ENCODE measurements at regions not wholly inside any gene's neighbourhood (a gene's known extent, or its start where the extent isn't known, plus 50 kb on each side); places are given as distances from the start of the nearest gene placed in this dataset.
A peak's percentile ranks its signal among the peaks of the same experiment; 100 is the strongest.

GRCh38 chr12:20248646-20249045, 119.7 kb upstream of the PDE3A start:
- Histone ChIP-seq H3K4me1 (ENCODE audit: control insufficient read depth, insufficient read depth, low read length) (no peaks in the 10 kb centered on the region), H3K9me3 (ENCODE audit: control insufficient read depth, low read length) (no peaks in the 10 kb centered on the region), H3K27me3 (replicated peaks; ENCODE audit: control insufficient read depth, insufficient read depth, low read length) (no peaks in the 10 kb centered on the region), H3K9ac (ENCODE audit: low read length) (no peak overlapping the region), H3K4me3 (ENCODE audit: low read length) (no peak overlapping the region), H3K36me3 (ENCODE audit: control insufficient read depth, insufficient read depth, low read length, severe bottlenecking) (no peaks in the 10 kb centered on the region)
- DNase-seq (ENCODE audit: low read depth): no peak

- no peaks in the 10 kb centered on the region for H3K9me3 ChIP-seq (ENCODE audit: control insufficient read depth, low read length)
These were observed 117.6 kb upstream of the PDE3A start for GRCh38 chr12:20250761-20251160.

GRCh38 chr12:20257311-20257710, 111.0 kb upstream of the PDE3A start:
- H3K36me3 ChIP-seq (ENCODE audit: control insufficient read depth, insufficient read depth, low read length, severe bottlenecking): no peaks in the 10 kb centered on the region
- H3K9me3 ChIP-seq (ENCODE audit: control insufficient read depth, low read length): no peaks in the 10 kb centered on the region
- H3K27me3 ChIP-seq (replicated peaks; ENCODE audit: control insufficient read depth, insufficient read depth, low read length): no peaks in the 10 kb centered on the region
- no peak overlapping the region for H3K9ac ChIP-seq (ENCODE audit: low read length)
- no peak for DNase-seq (ENCODE audit: low read depth)
- no peak overlapping the region for H3K4me3 ChIP-seq (ENCODE audit: low read length)
- H3K4me1 ChIP-seq (ENCODE audit: control insufficient read depth, insufficient read depth, low read length): no peaks in the 10 kb centered on the region

More at GRCh38 chr12:20250761-20251160, 117.6 kb upstream of the PDE3A start:
- Histone ChIP-seq H3K27me3 (replicated peaks; ENCODE audit: control insufficient read depth, insufficient read depth, low read length) (no peaks in the 10 kb centered on the region), H3K4me1 (ENCODE audit: control insufficient read depth, insufficient read depth, low read length) (no peaks in the 10 kb centered on the region), H3K9ac (ENCODE audit: low read length) (no peak overlapping the region), H3K4me3 (ENCODE audit: low read length) (no peak overlapping the region), H3K36me3 (ENCODE audit: control insufficient read depth, insufficient read depth, low read length, severe bottlenecking) (no peaks in the 10 kb centered on the region)
- DNase-seq (ENCODE audit: low read depth): no peak

- Histone ChIP-seq H3K4me1 (ENCODE audit: control insufficient read depth, insufficient read depth, low read length) (no peaks in the 10 kb centered on the region), H3K27me3 (replicated peaks; ENCODE audit: control insufficient read depth, insufficient read depth, low read length) (no peaks in the 10 kb centered on the region), H3K4me3 (ENCODE audit: low read length) (no peak overlapping the region), H3K9ac (ENCODE audit: low read length) (no peak overlapping the region), H3K9me3 (ENCODE audit: control insufficient read depth, low read length) (no peaks in the 10 kb centered on the region), H3K36me3 (ENCODE audit: control insufficient read depth, insufficient read depth, low read length, severe bottlenecking) (no peaks in the 10 kb centered on the region)
- no peak for DNase-seq (ENCODE audit: low read depth)
These were observed 108.6 kb upstream of the PDE3A start for GRCh38 chr12:20259786-20260185.

GRCh38 chr12:20260851-20261250, 107.5 kb upstream of the PDE3A start:
- Histone ChIP-seq H3K36me3 (ENCODE audit: control insufficient read depth, insufficient read depth, low read length, severe bottlenecking) (no peaks in the 10 kb centered on the region), H3K4me3 (ENCODE audit: low read length) (no peak overlapping the region), H3K27me3 (replicated peaks; ENCODE audit: control insufficient read depth, insufficient read depth, low read length) (no peaks in the 10 kb centered on the region), H3K9me3 (ENCODE audit: control insufficient read depth, low read length) (no peaks in the 10 kb centered on the region), H3K4me1 (ENCODE audit: control insufficient read depth, insufficient read depth, low read length) (no peaks in the 10 kb centered on the region), H3K9ac (ENCODE audit: low read length) (no peak overlapping the region)
- DNase-seq (ENCODE audit: low read depth): no peak

- no peaks in the 10 kb centered on the region for H3K4me1 ChIP-seq (ENCODE audit: control insufficient read depth, insufficient read depth, low read length)
- H3K9me3 ChIP-seq (ENCODE audit: control insufficient read depth, low read length): no peaks in the 10 kb centered on the region
- H3K4me3 ChIP-seq (ENCODE audit: low read length): no peak overlapping the region
- no peaks in the 10 kb centered on the region for H3K36me3 ChIP-seq (ENCODE audit: control insufficient read depth, insufficient read depth, low read length, severe bottlenecking)
- no peak for DNase-seq (ENCODE audit: low read depth)
- no peaks in the 10 kb centered on the region for H3K27me3 ChIP-seq (replicated peaks; ENCODE audit: control insufficient read depth, insufficient read depth, low read length)
- no peak overlapping the region for H3K9ac ChIP-seq (ENCODE audit: low read length)
These were observed 106.2 kb upstream of the PDE3A start for GRCh38 chr12:20262119-20262518.

GRCh38 chr12:20264026-20264425, 104.3 kb upstream of the PDE3A start:
- no peaks in the 10 kb centered on the region for H3K36me3 ChIP-seq (ENCODE audit: control insufficient read depth, insufficient read depth, low read length, severe bottlenecking)
- H3K4me1 ChIP-seq (ENCODE audit: control insufficient read depth, insufficient read depth, low read length): no peaks in the 10 kb centered on the region
- H3K27me3 ChIP-seq (replicated peaks; ENCODE audit: control insufficient read depth, insufficient read depth, low read length): no peaks in the 10 kb centered on the region
- DNase-seq (ENCODE audit: low read depth): no peak
- no peaks in the 10 kb centered on the region for H3K9me3 ChIP-seq (ENCODE audit: control insufficient read depth, low read length)
- H3K4me3 ChIP-seq (ENCODE audit: low read length): no peak overlapping the region
- H3K9ac ChIP-seq (ENCODE audit: low read length): no peak overlapping the region

GRCh38 chr12:20264608-20265114, 103.7 kb upstream of the PDE3A start:
- Histone ChIP-seq H3K9ac (ENCODE audit: low read length) (no peak overlapping the region), H3K4me1 (ENCODE audit: control insufficient read depth, insufficient read depth, low read length) (no peaks in the 10 kb centered on the region)
- DNase-seq (ENCODE audit: low read depth): peak; percentile 52

GRCh38 chr12:20268121-20268732, 100.1 kb upstream of the PDE3A start:
- H3K9me3 ChIP-seq (ENCODE audit: control insufficient read depth, low read length): no peaks in the 10 kb centered on the region

More at GRCh38 chr12:20264608-20265114, 103.7 kb upstream of the PDE3A start:
- H3K36me3 ChIP-seq (ENCODE audit: control insufficient read depth, insufficient read depth, low read length, severe bottlenecking): no peaks in the 10 kb centered on the region
- H3K4me3 ChIP-seq (ENCODE audit: low read length): no peak overlapping the region
- H3K9me3 ChIP-seq (ENCODE audit: control insufficient read depth, low read length): no peaks in the 10 kb centered on the region
- H3K27me3 ChIP-seq (replicated peaks; ENCODE audit: control insufficient read depth, insufficient read depth, low read length): no peaks in the 10 kb centered on the region

GRCh38 chr12:20268771-20269170, 99.6 kb upstream of the PDE3A start:
- Histone ChIP-seq H3K9ac (ENCODE audit: low read length) (no peak overlapping the region), H3K9me3 (ENCODE audit: control insufficient read depth, low read length) (no peaks in the 10 kb centered on the region), H3K27me3 (replicated peaks; ENCODE audit: control insufficient read depth, insufficient read depth, low read length) (no peaks in the 10 kb centered on the region), H3K4me1 (ENCODE audit: control insufficient read depth, insufficient read depth, low read length) (peaks cover 27% of the 10 kb centered on the region), H3K4me3 (ENCODE audit: low read length) (no peak overlapping the region), H3K36me3 (ENCODE audit: control insufficient read depth, insufficient read depth, low read length, severe bottlenecking) (no peaks in the 10 kb centered on the region)
- DNase-seq (ENCODE audit: low read depth): no peak

More at GRCh38 chr12:20268121-20268732, 100.1 kb upstream of the PDE3A start:
- no peak overlapping the region for H3K9ac ChIP-seq (ENCODE audit: low read length)
- H3K36me3 ChIP-seq (ENCODE audit: control insufficient read depth, insufficient read depth, low read length, severe bottlenecking): no peaks in the 10 kb centered on the region
- H3K4me3 ChIP-seq (ENCODE audit: low read length): no peak overlapping the region
- no peak for DNase-seq (ENCODE audit: low read depth)
- H3K4me1 ChIP-seq (ENCODE audit: control insufficient read depth, insufficient read depth, low read length): peaks cover 23% of the 10 kb centered on the region
- H3K27me3 ChIP-seq (replicated peaks; ENCODE audit: control insufficient read depth, insufficient read depth, low read length): no peaks in the 10 kb centered on the region

- no peaks in the 10 kb centered on the region for H3K9me3 ChIP-seq (ENCODE audit: control insufficient read depth, low read length)
- no peaks in the 10 kb centered on the region for H3K27me3 ChIP-seq (replicated peaks; ENCODE audit: control insufficient read depth, insufficient read depth, low read length)
- H3K36me3 ChIP-seq (ENCODE audit: control insufficient read depth, insufficient read depth, low read length, severe bottlenecking): no peaks in the 10 kb centered on the region
- H3K4me3 ChIP-seq (ENCODE audit: low read length): no peak overlapping the region
- H3K9ac ChIP-seq (ENCODE audit: low read length): no peak overlapping the region
- H3K4me1 ChIP-seq (ENCODE audit: control insufficient read depth, insufficient read depth, low read length): peaks cover 30% of the 10 kb centered on the region
- no peak for DNase-seq (ENCODE audit: low read depth)
These were observed 98.8 kb upstream of the PDE3A start for GRCh38 chr12:20269337-20270067.
